Lung (tissue), 11 donors: ENCODE measurements at regions not wholly inside any gene's neighbourhood (a gene's known extent, or its start where the extent isn't known, plus 50 kb on each side); places are given as distances from the start of the nearest gene placed in this dataset.
A peak's percentile ranks its signal among the peaks of the same experiment; 100 is the strongest.

Source experiments
- ATAC-seq: fragments of 200-7000 bp; cut with Tn5 transposase; one replicate; pipeline ENCODE4 v1.9.1; 2020; ENCODE audit warnings: moderate number of reproducible peaks; ENCODE audit not compliant: insufficient read depth, low FRiP score
- DNase-seq, 3 donors: peaks; one replicate each; pipeline ENCODE4 v3.0.0-alpha.2; 2013 to 2017
- H3K27ac ChIP-seq, 2 donors: one replicate each; pipeline ENCODE4 v1.5.1; 2013; ENCODE audit warnings: mild to moderate bottlenecking in 2 of 2, moderate library complexity in 2 of 2, control low read depth in 1 of 2, inconsistent platforms in 1 of 2, low read depth in 1 of 2, low read length in 1 of 2
- H3K27me3 ChIP-seq, 3 donors: one replicate each; pipeline ENCODE4 v1.5.1; 2013; ENCODE audit warnings: low read length in 2 of 3; ENCODE audit not compliant: control insufficient read depth in 3 of 3, insufficient read depth in 3 of 3
- H3K36me3 ChIP-seq, 4 donors: one replicate each; pipeline ENCODE4 v1.5.1; 2013; ENCODE audit warnings: low read length in 4 of 4, mild to moderate bottlenecking in 1 of 4, moderate library complexity in 1 of 4; ENCODE audit not compliant: control insufficient read depth in 4 of 4, insufficient read depth in 4 of 4
- H3K4me1 ChIP-seq, 5 donors: one replicate each; pipeline ENCODE4 v1.5.1; 2013; ENCODE audit warnings: low read length in 5 of 5, mild to moderate bottlenecking in 2 of 5, moderate library complexity in 1 of 5; ENCODE audit not compliant: control insufficient read depth in 5 of 5, insufficient read depth in 5 of 5
- H3K4me3 ChIP-seq: one replicate; pipeline ENCODE4 v1.5.1; 2013; ENCODE audit warnings: mild to moderate bottlenecking, control low read depth, moderate library complexity
- H3K9ac ChIP-seq, 2 donors: one replicate each; pipeline ENCODE4 v1.5.1; 2013; ENCODE audit warnings: low read length in 2 of 2, control low read depth in 1 of 2; ENCODE audit not compliant: insufficient read depth in 1 of 2
- H3K9me3 ChIP-seq, 4 donors: one replicate each; pipeline ENCODE4 v1.5.1; 2013; ENCODE audit warnings: low read length in 3 of 4, mild to moderate bottlenecking in 1 of 4, moderate library complexity in 1 of 4; ENCODE audit not compliant: control insufficient read depth in 4 of 4, insufficient read depth in 3 of 4
- CTCF ChIP-seq: IDR thresholded peaks from 2 replicates; pipeline ENCODE4 v1.5.1; 2012; ENCODE audit warnings: mild to moderate bottlenecking; ENCODE audit errors: control extremely low read depth, extremely low read depth
- WGBS, 2 donors: extraction: QIAGEN DNeasy Blood & Tissue Kit; methylation state at CpG; one replicate each; pipeline ENCODE4 v1.1.7; 2013; 5-methylcytosine and 5-hydroxymethylcytosine counted together
- donor health status: control.
- donor health status: control.
- donor health status: Bipolar disorder and iron deficiency.
- donor health status: healthy.
- donor health status: DM: yes; HTN: yes; CAD: no.

- peaks cover 0 to 42% (median 11%) of the 10 kb centered on the region in 5 donors for H3K4me1 ChIP-seq
- ATAC-seq (no peak), DNase-seq (peak in 2 of 3 donors; percentile 29 to 30)
- H3K4me3 ChIP-seq = no peak overlapping the region
- H3K36me3 ChIP-seq = no peaks in the 10 kb centered on the region
- peak overlapping the region in 1 of 2 donors; percentile 48 for H3K27ac ChIP-seq
- no peaks in the 10 kb centered on the region for H3K9me3 ChIP-seq
- no peaks in the 10 kb centered on the region for H3K27me3 ChIP-seq
- no peak for TF ChIP-seq CTCF
- H3K9ac ChIP-seq = peak overlapping the region in 1 of 2 donors; percentile 18
- 68 to 80% methylated on average over 13 of the region's 13 CpGs for WGBS, 2 donors
Observed at GRCh38 chr7:26441002-26441521, 149.4 kb downstream of the SNX10 start.

GRCh38 chr7:26441611-26442277 lies 150.1 kb downstream of the SNX10 start:
- 77 to 90% methylated on average over 7 of the region's 7 CpGs for WGBS, 2 donors
- Histone ChIP-seq H3K36me3 (no peaks in the 10 kb centered on the region), H3K9ac (peak overlapping the region in 1 of 2 donors; percentile 18), H3K4me1 (peaks cover 0 to 45% (median 11%) of the 10 kb centered on the region in 5 donors), H3K4me3 (no peak overlapping the region), H3K27me3 (no peaks in the 10 kb centered on the region), H3K27ac (peak overlapping the region in 1 of 2 donors; percentile 48), H3K9me3 (no peaks in the 10 kb centered on the region)
- DNase-seq (no peak), ATAC-seq (no peak)
- no peak for TF ChIP-seq CTCF

GRCh38 chr7:26443006-26443405 lies 151.3 kb downstream of the SNX10 start:
- no peaks in the 10 kb centered on the region for H3K36me3 ChIP-seq
- no peaks in the 10 kb centered on the region for H3K9me3 ChIP-seq
- no peaks in the 10 kb centered on the region for H3K27me3 ChIP-seq
- peaks cover 0 to 39% (median 9%) of the 10 kb centered on the region in 5 donors for H3K4me1 ChIP-seq
- H3K4me3 ChIP-seq = no peak overlapping the region
- ATAC-seq (no peak), DNase-seq (no peak)
- 94 to 97% methylated on average over 4 of the region's 4 CpGs for WGBS, 2 donors
- no peak overlapping the region for H3K9ac ChIP-seq
- TF ChIP-seq CTCF = no peak
- no peak overlapping the region for H3K27ac ChIP-seq
